ENCODE measurements at regions not wholly inside any gene's neighbourhood (a gene's known extent, or its start where the extent isn't known, plus 50 kb on each side); places are given as distances from the start of the nearest gene placed in this dataset.

- no peak for DNase-seq (ENCODE audit: low read depth)
Observed at GRCh38 chr7:106775975-106776607, 89.0 kb upstream of the PIK3CG start.

GRCh38 chr7:106776618-106777347, 88.3 kb upstream of the PIK3CG start:
- no peak for DNase-seq (ENCODE audit: low read depth)

- DNase-seq (ENCODE audit: low read depth): no peak
Observed at GRCh38 chr7:106777674-106778299, 87.3 kb upstream of the PIK3CG start.

GRCh38 chr7:106778656-106779250, 86.3 kb upstream of the PIK3CG start:
- DNase-seq (ENCODE audit: low read depth): no peak

GRCh38 chr7:106779877-106780276, 85.2 kb upstream of the PIK3CG start:
- no peak for DNase-seq (ENCODE audit: low read depth)

- DNase-seq (ENCODE audit: low read depth): no peak
Observed at GRCh38 chr7:106781007-106781406, 84.1 kb upstream of the PIK3CG start.

- no peak for DNase-seq (ENCODE audit: low read depth)
Observed at GRCh38 chr7:106781828-106782544, 83.1 kb upstream of the PIK3CG start.

GRCh38 chr7:106783286-106783685, 81.8 kb upstream of the PIK3CG start:
- no peak for DNase-seq (ENCODE audit: low read depth)

GRCh38 chr7:106788637-106789036, 76.4 kb upstream of the PIK3CG start:
- DNase-seq (ENCODE audit: low read depth): no peak

- DNase-seq (ENCODE audit: low read depth): no peak
Observed at GRCh38 chr7:106791526-106791925, 73.6 kb upstream of the PIK3CG start.

GRCh38 chr7:106792233-106792926, 72.7 kb upstream of the PIK3CG start:
- peak; percentile 20 for DNase-seq (ENCODE audit: low read depth)

- DNase-seq (ENCODE audit: low read depth): peak; percentile 25
Observed at GRCh38 chr7:106793015-106793975, 71.8 kb upstream of the PIK3CG start.

GRCh38 chr7:106794276-106795083, 70.6 kb upstream of the PIK3CG start:
- no peak for DNase-seq (ENCODE audit: low read depth)

GRCh38 chr7:106795084-106795876, 69.8 kb upstream of the PIK3CG start:
- DNase-seq (ENCODE audit: low read depth): no peak

- no peak for DNase-seq (ENCODE audit: low read depth)
Observed at GRCh38 chr7:106795877-106796231, 69.2 kb upstream of the PIK3CG start.

- no peak for DNase-seq (ENCODE audit: low read depth)
Observed at GRCh38 chr7:106797937-106798336, 67.1 kb upstream of the PIK3CG start.

- DNase-seq (ENCODE audit: low read depth): no peak
Observed at GRCh38 chr7:106802589-106802988, 62.5 kb upstream of the PIK3CG start.

- no peak for DNase-seq (ENCODE audit: low read depth)
Observed at GRCh38 chr7:106806556-106806955, 58.5 kb upstream of the PIK3CG start.

- no peak for DNase-seq (ENCODE audit: low read depth)
Observed at GRCh38 chr7:106807474-106807873, 57.6 kb upstream of the PIK3CG start.
